ENCODE measurements at regions not wholly inside any gene's neighbourhood (a gene's known extent, or its start where the extent isn't known, plus 50 kb on each side); places are given as distances from the start of the nearest gene placed in this dataset.

DNA sequence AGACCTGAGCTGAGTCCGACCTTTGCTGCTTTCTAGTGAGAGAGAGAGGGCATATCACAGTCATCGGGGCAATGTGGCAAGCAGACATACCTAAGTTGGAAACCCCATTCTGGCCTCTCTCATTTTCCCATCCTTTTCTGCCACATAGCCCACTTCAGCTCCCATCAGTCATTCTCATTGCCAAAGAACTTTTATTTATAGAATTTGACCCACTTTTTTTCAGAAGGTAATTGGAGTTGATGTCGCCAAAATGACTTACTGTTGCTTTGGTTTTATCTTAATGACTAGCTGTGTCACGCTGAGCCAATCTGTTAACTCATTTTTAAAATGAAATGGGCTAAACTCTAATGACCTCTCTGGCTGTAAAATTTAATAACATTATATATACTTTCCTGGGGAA is 63.9 kb upstream of the RMST start:
- Histone ChIP-seq H3K79me2 (ENCODE audit: insufficient read depth, low read length) (no peaks in the 10 kb centered on the region), H3K4me3 (ENCODE audit: insufficient read depth, low read depth, low read length) (no peak overlapping the region), H3K9ac (ENCODE audit: low read length) (no peak overlapping the region), H2AFZ (ENCODE audit: low read depth, low read length) (no peak overlapping the region), H4K20me1 (ENCODE audit: insufficient read depth, low read length) (no peaks in the 10 kb centered on the region), H3K27ac (ENCODE audit: low read depth, low read length) (no peak overlapping the region), H3K4me2 (ENCODE audit: low read length) (no peak overlapping the region), H3K27me3 (ENCODE audit: insufficient read depth, low read length) (no peaks in the 10 kb centered on the region), H3K9me3 (ENCODE audit: insufficient read depth, low read depth, low read length) (no peaks in the 10 kb centered on the region), H3K36me3 (ENCODE audit: insufficient read depth, low read length) (no peaks in the 10 kb centered on the region), H3K4me1 (ENCODE audit: insufficient read depth, low read length) (no peaks in the 10 kb centered on the region)
- Mint-ChIP-seq H3K4me3 (ENCODE audit: unreplicated experiment) (no peak overlapping the region), H3K4me1 (ENCODE audit: low read depth, unreplicated experiment) (no peaks in the 10 kb centered on the region), H3K9me3 (ENCODE audit: unreplicated experiment) (no peaks in the 10 kb centered on the region), H3K27me3 (ENCODE audit: low read depth, unreplicated experiment) (peaks cover 2% of the 10 kb centered on the region), H3K27ac (ENCODE audit: unreplicated experiment) (no peak overlapping the region), H3K36me3 (ENCODE audit: low read depth, unreplicated experiment) (no peaks in the 10 kb centered on the region)
- DNase-seq (ENCODE audit: low read depth) (no peak), FAIRE-seq (no peak)
- TF ChIP-seq EZH2 (IDR thresholded peaks at IDR 0.05; ENCODE audit: insufficient read depth, low read length), result no peak
- no peak for TF ChIP-seq CTCF (IDR thresholded peaks at IDR 0.05; ENCODE audit: insufficient read depth, low read depth, low read length)

GRCh38 chr12:97404093-97404492 is 58.5 kb upstream of the RMST start:
- FAIRE-seq (no peak), DNase-seq (ENCODE audit: low read depth) (no peak)
- Mint-ChIP-seq H3K27me3 (ENCODE audit: low read depth, unreplicated experiment) (no peaks in the 10 kb centered on the region), H3K4me3 (ENCODE audit: unreplicated experiment) (no peak overlapping the region), H3K4me1 (ENCODE audit: low read depth, unreplicated experiment) (no peaks in the 10 kb centered on the region), H3K27ac (ENCODE audit: unreplicated experiment) (no peak overlapping the region), H3K9me3 (ENCODE audit: unreplicated experiment) (no peaks in the 10 kb centered on the region), H3K36me3 (ENCODE audit: low read depth, unreplicated experiment) (no peaks in the 10 kb centered on the region)
- Histone ChIP-seq H3K27ac (ENCODE audit: low read depth, low read length) (no peak overlapping the region), H3K9ac (ENCODE audit: low read length) (no peak overlapping the region), H4K20me1 (ENCODE audit: insufficient read depth, low read length) (no peaks in the 10 kb centered on the region), H3K27me3 (ENCODE audit: insufficient read depth, low read length) (no peaks in the 10 kb centered on the region), H3K79me2 (ENCODE audit: insufficient read depth, low read length) (no peaks in the 10 kb centered on the region), H3K4me2 (ENCODE audit: low read length) (no peak overlapping the region), H2AFZ (ENCODE audit: low read depth, low read length) (no peak overlapping the region), H3K4me1 (ENCODE audit: insufficient read depth, low read length) (no peaks in the 10 kb centered on the region), H3K4me3 (ENCODE audit: insufficient read depth, low read depth, low read length) (no peak overlapping the region), H3K9me3 (ENCODE audit: insufficient read depth, low read depth, low read length) (no peaks in the 10 kb centered on the region), H3K36me3 (ENCODE audit: insufficient read depth, low read length) (no peaks in the 10 kb centered on the region)
- TF ChIP-seq EZH2 (IDR thresholded peaks at IDR 0.05; ENCODE audit: insufficient read depth, low read length) (no peak), CTCF (IDR thresholded peaks at IDR 0.05; ENCODE audit: insufficient read depth, low read depth, low read length) (no peak)

DNA sequence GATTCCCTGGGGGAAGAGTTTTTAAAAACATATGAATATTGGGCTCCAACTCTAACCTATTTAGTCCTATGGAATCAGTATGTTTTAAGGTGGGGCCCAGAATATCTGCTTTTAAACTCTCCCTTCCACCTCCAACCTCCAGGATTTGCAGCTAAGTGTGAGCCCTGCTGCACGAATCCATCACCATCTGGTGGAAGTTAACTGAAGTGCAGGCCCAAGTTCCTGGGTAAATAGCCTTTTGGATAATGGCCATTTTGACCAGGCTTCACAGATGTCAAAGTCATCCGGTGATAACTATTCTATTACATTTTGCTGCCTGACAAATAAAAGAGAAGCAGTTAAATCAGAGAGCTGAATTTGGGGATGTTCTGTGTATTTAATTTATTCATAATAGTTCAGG is 58.1 kb upstream of the RMST start:
- no peaks in the 10 kb centered on the region for H3K4me1 Mint-ChIP-seq (ENCODE audit: low read depth, unreplicated experiment)
- H3K27me3 Mint-ChIP-seq (ENCODE audit: low read depth, unreplicated experiment), result no peaks in the 10 kb centered on the region
- no peak for TF ChIP-seq EZH2 (IDR thresholded peaks at IDR 0.05; ENCODE audit: insufficient read depth, low read length)
- TF ChIP-seq CTCF (IDR thresholded peaks at IDR 0.05; ENCODE audit: insufficient read depth, low read depth, low read length), result peak; percentile 84
- H3K4me2 ChIP-seq (ENCODE audit: low read length), result no peak overlapping the region
- H3K4me3 Mint-ChIP-seq (ENCODE audit: unreplicated experiment), result no peak overlapping the region
- no peak overlapping the region for H3K4me3 ChIP-seq (ENCODE audit: insufficient read depth, low read depth, low read length)
- no peaks in the 10 kb centered on the region for H4K20me1 ChIP-seq (ENCODE audit: insufficient read depth, low read length)
- DNase-seq (ENCODE audit: low read depth) (peak; percentile 21), FAIRE-seq (no peak)
- no peak overlapping the region for H3K27ac ChIP-seq (ENCODE audit: low read depth, low read length)
- no peak overlapping the region for H3K27ac Mint-ChIP-seq (ENCODE audit: unreplicated experiment)
- no peaks in the 10 kb centered on the region for H3K9me3 ChIP-seq (ENCODE audit: insufficient read depth, low read depth, low read length)
- no peaks in the 10 kb centered on the region for H3K4me1 ChIP-seq (ENCODE audit: insufficient read depth, low read length)
- no peaks in the 10 kb centered on the region for H3K36me3 Mint-ChIP-seq (ENCODE audit: low read depth, unreplicated experiment)
- H3K79me2 ChIP-seq (ENCODE audit: insufficient read depth, low read length), result no peaks in the 10 kb centered on the region
- H3K9ac ChIP-seq (ENCODE audit: low read length), result no peak overlapping the region
- H3K27me3 ChIP-seq (ENCODE audit: insufficient read depth, low read length), result no peaks in the 10 kb centered on the region
- H3K36me3 ChIP-seq (ENCODE audit: insufficient read depth, low read length), result no peaks in the 10 kb centered on the region
- no peaks in the 10 kb centered on the region for H3K9me3 Mint-ChIP-seq (ENCODE audit: unreplicated experiment)
- H2AFZ ChIP-seq (ENCODE audit: low read depth, low read length), result no peak overlapping the region
